MM.1S (cell line): ENCODE measurements at regions not wholly inside any gene's neighbourhood (a gene's known extent, or its start where the extent isn't known, plus 50 kb on each side); places are given as distances from the start of the nearest gene placed in this dataset.

Experiments
- EZH2 ChIP-seq: fragments of 300-600 bp; sonication (generic); optimal IDR thresholded peaks from 2 replicates; pipeline ENCODE3; 2017; ENCODE audit warnings: low read depth, mild to moderate bottlenecking, antibody characterized with exemption, low read length, mixed read lengths
- EZH2phosphoT487 ChIP-seq: fragments of 300-600 bp; sonication (generic); IDR thresholded peaks from 2 replicates; pipeline ENCODE4 v1.6.1; 2018; ENCODE audit warnings: antibody characterized with exemption, low read length
- TF ChIP-seq, protein P1 (sequence below): fragments of 300-600 bp; sonication (generic); IDR thresholded peaks from 2 replicates; pipeline ENCODE4 v1.5.1; 2016; ENCODE audit warnings: antibody characterized with exemption, low read length, mixed read lengths

DNA sequence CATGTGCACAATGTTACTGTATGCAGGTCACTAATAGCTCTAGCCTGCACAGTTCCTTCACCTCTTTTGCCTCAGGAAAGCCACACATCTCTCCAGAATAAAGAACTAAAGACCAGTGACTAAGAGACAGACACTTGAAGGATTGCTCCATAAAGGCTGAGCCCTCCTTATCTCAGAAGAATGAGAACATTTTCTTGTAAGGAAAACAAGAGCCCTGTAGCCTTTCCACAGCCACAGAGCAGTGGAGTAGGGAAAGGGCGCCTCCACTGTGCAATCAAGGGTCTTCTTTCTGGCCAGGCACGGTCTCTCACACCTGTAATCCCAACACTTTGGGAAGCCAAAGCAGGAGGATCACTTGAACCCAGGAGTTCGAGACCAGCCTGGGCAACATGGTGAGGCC is 202.6 kb upstream of the TMEM45B start:
- TF ChIP-seq EZH2phosphoT487 (no peak), EZH2 (no peak)
- TF ChIP-seq, protein P1, sequence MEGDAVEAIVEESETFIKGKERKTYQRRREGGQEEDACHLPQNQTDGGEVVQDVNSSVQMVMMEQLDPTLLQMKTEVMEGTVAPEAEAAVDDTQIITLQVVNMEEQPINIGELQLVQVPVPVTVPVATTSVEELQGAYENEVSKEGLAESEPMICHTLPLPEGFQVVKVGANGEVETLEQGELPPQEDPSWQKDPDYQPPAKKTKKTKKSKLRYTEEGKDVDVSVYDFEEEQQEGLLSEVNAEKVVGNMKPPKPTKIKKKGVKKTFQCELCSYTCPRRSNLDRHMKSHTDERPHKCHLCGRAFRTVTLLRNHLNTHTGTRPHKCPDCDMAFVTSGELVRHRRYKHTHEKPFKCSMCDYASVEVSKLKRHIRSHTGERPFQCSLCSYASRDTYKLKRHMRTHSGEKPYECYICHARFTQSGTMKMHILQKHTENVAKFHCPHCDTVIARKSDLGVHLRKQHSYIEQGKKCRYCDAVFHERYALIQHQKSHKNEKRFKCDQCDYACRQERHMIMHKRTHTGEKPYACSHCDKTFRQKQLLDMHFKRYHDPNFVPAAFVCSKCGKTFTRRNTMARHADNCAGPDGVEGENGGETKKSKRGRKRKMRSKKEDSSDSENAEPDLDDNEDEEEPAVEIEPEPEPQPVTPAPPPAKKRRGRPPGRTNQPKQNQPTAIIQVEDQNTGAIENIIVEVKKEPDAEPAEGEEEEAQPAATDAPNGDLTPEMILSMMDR, result no peak
